Left lung (tissue), 4 donors: ENCODE measurements at regions not wholly inside any gene's neighbourhood (a gene's known extent, or its start where the extent isn't known, plus 50 kb on each side); places are given as distances from the start of the nearest gene placed in this dataset.

Source experiments
- ATAC-seq: fragments of 200-7000 bp; cut with Tn5 transposase; one replicate; pipeline ENCODE4 v1.9.1; 2020; ENCODE audit warnings: moderate library complexity
- DNase-seq, 4 donors: peaks; one replicate each; pipeline ENCODE4 v3.0.0-alpha.2; 2013 to 2020
- H3K27ac ChIP-seq, 2 donors: fragments of 200-600 bp; sonication (generic) in 1 of 2; one replicate each; pipeline versions ENCODE4 v1.5.0 to v1.8.0; 2020 to 2021
- H3K27me3 ChIP-seq, 2 donors: fragments of 200-600 bp; sonication (generic) in 1 of 2; one replicate each; pipeline versions ENCODE4 v1.5.0 to v1.8.0; 2020 to 2021
- H3K36me3 ChIP-seq, 2 donors: fragments of 200-600 bp; sonication (generic) in 1 of 2; one replicate each; pipeline versions ENCODE4 v1.5.0 to v1.8.0; 2020 to 2021
- H3K4me1 ChIP-seq, 2 donors: fragments of 200-600 bp; one replicate each; pipeline ENCODE4 v1.8.0; 2021
- H3K4me3 ChIP-seq, 2 donors: fragments of 200-600 bp; sonication (generic) in 1 of 2; one replicate each; pipeline versions ENCODE4 v1.5.0 to v1.8.0; 2020 to 2021; ENCODE audit warnings: mild to moderate bottlenecking in 1 of 2
- H3K9me3 ChIP-seq, 2 donors: fragments of 200-600 bp; sonication (generic) in 1 of 2; one replicate each; pipeline versions ENCODE4 v1.5.0 to v1.8.0; 2020 to 2021
- intact Hi-C, 2 donors: fragments of 100-400 bp; cut with DNase I; formaldehyde crosslinking; loops; one replicate each; pipeline versions ENCODE4 v1.11.2 to v1.14.2; 2022
- TF ChIP-seq, protein P1 (sequence below), 2 donors: fragments of 200-600 bp; sonication (generic) in 1 of 2; IDR thresholded peaks; one replicate each; pipeline versions ENCODE4 v1.5.0 to v1.8.0; 2021; ENCODE audit warnings: antibody characterized with exemption in 2 of 2
- donor health status: DM: no; HTN: yes; CAD: no.
- donor health status: DM: no; HTN: no; CAD: no.

DNA sequence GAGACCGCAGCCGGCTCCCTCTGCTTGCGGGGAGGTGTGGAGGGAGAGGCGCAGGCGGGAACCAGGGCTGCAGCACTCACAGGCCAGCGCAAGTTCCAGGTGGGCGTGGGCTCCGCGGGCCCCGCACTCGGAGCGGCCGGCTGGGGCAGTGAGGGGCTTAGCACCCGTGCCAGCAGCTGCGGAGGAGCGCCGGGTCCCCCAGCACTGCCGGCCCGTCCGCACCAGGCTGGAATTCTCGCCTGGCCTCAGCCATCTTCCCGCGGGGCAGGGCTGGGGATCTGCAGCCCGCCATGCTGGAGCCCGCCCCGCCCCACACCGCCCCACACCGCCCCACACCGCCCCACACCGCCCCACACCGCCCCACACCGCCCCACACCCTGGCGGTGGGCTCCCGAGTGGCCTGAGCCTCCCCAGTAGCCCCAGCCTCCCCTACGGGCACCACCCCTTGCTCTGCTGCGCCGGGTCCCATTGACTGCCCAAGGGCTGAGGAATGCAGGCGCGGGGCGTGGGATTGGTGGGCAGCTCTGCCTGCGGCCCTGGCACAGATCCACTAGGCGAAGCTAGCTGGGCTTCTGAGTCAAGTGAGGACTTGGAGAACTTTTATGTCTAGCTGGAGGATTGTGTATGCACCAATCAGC lies 123.9 kb upstream of the MGAT5 start:
- no peak overlapping the region for H3K27ac ChIP-seq
- H3K36me3 ChIP-seq = no peaks in the 10 kb centered on the region
- ATAC-seq (no peak), DNase-seq (peak in 1 of 4 donors; percentile 71)
- peaks cover 0 to 3% of the 10 kb centered on the region in 2 donors for H3K9me3 ChIP-seq
- H3K27me3 ChIP-seq = no peaks in the 10 kb centered on the region
- intact Hi-C loops = loop anchor here in 1 of 2 donors (10.0 kb wide), 1 partner anchor 55 kb away; no protein-coding TSS in a partner anchor
- no peak overlapping the region for H3K4me3 ChIP-seq
- H3K4me1 ChIP-seq = peaks cover 6 to 52% of the 10 kb centered on the region in 2 donors
- TF ChIP-seq, protein P1, sequence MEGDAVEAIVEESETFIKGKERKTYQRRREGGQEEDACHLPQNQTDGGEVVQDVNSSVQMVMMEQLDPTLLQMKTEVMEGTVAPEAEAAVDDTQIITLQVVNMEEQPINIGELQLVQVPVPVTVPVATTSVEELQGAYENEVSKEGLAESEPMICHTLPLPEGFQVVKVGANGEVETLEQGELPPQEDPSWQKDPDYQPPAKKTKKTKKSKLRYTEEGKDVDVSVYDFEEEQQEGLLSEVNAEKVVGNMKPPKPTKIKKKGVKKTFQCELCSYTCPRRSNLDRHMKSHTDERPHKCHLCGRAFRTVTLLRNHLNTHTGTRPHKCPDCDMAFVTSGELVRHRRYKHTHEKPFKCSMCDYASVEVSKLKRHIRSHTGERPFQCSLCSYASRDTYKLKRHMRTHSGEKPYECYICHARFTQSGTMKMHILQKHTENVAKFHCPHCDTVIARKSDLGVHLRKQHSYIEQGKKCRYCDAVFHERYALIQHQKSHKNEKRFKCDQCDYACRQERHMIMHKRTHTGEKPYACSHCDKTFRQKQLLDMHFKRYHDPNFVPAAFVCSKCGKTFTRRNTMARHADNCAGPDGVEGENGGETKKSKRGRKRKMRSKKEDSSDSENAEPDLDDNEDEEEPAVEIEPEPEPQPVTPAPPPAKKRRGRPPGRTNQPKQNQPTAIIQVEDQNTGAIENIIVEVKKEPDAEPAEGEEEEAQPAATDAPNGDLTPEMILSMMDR (IDR thresholded peaks at IDR 0.05) = no peak

DNA sequence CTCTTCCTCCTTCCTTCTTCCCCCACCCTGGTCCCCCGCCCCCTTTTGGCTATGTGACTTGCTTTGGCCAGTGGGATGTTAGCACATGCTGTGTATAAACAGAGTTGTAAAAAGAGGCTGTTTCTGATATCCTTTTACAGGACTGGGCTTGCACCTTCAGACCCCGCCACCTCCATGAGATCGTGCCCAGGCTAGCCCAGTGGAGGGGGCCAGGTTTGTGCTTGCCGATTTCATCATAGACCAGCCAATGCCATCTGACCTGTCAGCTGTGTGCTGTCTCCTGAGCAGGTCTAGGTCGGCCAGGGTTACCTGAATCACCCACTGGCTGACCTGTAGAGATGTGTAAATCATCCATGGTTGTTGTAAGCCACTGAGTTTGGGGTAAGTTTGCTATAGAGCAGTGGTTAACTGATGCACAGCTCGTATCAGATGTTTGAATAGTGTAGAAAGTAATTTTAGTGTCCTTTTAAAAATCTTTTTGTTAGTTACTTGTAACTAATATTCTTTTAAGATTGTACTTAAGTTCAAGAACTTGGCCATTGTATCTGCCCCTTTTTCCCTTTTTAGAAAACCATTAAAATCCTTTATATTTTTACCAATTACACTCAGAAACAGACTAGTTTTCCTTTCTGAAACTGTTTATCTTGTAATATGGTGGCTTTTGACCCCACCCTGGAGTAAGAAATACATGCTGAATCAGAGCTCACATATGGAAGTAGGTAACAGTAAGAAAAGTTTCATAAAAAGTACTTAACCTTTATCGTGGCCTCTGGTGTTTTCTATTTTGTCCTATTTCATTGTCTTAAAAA lies 122.0 kb upstream of the MGAT5 start:
- peaks cover 0 to 3% of the 10 kb centered on the region in 2 donors for H3K9me3 ChIP-seq
- no peaks in the 10 kb centered on the region for H3K36me3 ChIP-seq
- no peaks in the 10 kb centered on the region for H3K27me3 ChIP-seq
- H3K27ac ChIP-seq = no peak overlapping the region
- DNase-seq (no peak), ATAC-seq (no peak)
- H3K4me1 ChIP-seq = peaks cover 10 to 49% of the 10 kb centered on the region in 2 donors
- intact Hi-C loops = no loop called here
- H3K4me3 ChIP-seq = no peak overlapping the region
- TF ChIP-seq, protein P1 (IDR thresholded peaks at IDR 0.05) = no peak

GRCh38 chr2:134132490-134132857 lies 121.4 kb upstream of the MGAT5 start:
- H3K9me3 ChIP-seq = peaks cover 0 to 3% of the 10 kb centered on the region in 2 donors
- H3K4me3 ChIP-seq = no peak overlapping the region
- no peaks in the 10 kb centered on the region for H3K27me3 ChIP-seq
- no peak overlapping the region for H3K27ac ChIP-seq
- H3K4me1 ChIP-seq = peaks cover 16 to 49% of the 10 kb centered on the region in 2 donors
- ATAC-seq = no peak
- TF ChIP-seq, protein P1 (IDR thresholded peaks at IDR 0.05) = no peak
- DNase-seq = no peak
- H3K36me3 ChIP-seq = no peaks in the 10 kb centered on the region
- intact Hi-C loops = no loop called here

GRCh38 chr2:134133622-134134312 lies 120.1 kb upstream of the MGAT5 start:
- peaks cover 19 to 49% of the 10 kb centered on the region in 2 donors for H3K4me1 ChIP-seq
- DNase-seq = no peak
- no peaks in the 10 kb centered on the region for H3K36me3 ChIP-seq
- H3K9me3 ChIP-seq = peaks cover 0 to 3% of the 10 kb centered on the region in 2 donors
- no peak overlapping the region for H3K27ac ChIP-seq
- no peaks in the 10 kb centered on the region for H3K27me3 ChIP-seq
- intact Hi-C loops = no loop called here
- no peak for ATAC-seq
- TF ChIP-seq, protein P1 (IDR thresholded peaks at IDR 0.05) = no peak
- no peak overlapping the region for H3K4me3 ChIP-seq

DNA sequence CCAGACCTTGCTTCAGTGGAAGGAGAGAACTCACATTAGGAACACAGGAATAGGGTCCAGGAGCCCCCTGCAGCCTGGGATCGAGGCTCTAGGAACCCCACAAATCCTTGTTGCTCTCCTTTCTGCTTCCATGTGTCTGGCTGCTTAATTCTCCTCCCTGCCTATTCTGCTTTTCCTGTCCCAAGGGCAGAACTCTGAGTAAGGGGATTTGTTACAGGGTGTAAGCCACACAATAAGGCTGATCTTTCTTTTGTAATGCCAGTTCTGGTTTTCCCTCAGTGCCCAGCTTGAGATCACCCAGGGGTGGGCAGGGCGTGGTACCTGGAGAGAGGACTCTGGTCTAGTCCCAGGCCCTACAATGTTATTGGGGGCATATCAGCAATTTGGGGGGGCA lies 119.6 kb upstream of the MGAT5 start:
- H3K4me1 ChIP-seq = peaks cover 19 to 52% of the 10 kb centered on the region in 2 donors
- intact Hi-C loops = no loop called here
- no peak for ATAC-seq
- H3K27ac ChIP-seq = no peak overlapping the region
- DNase-seq = no peak
- peaks cover 0 to 3% of the 10 kb centered on the region in 2 donors for H3K9me3 ChIP-seq
- H3K36me3 ChIP-seq = no peaks in the 10 kb centered on the region
- H3K27me3 ChIP-seq = no peaks in the 10 kb centered on the region
- no peak overlapping the region for H3K4me3 ChIP-seq
- TF ChIP-seq, protein P1 (IDR thresholded peaks at IDR 0.05) = no peak
